CD4-positive, alpha-beta T cell treated with Interleukin-4 for 1 hour (primary cell): ENCODE measurements at regions not wholly inside any gene's neighbourhood (a gene's known extent, or its start where the extent isn't known, plus 50 kb on each side); places are given as distances from the start of the nearest gene placed in this dataset.
"Not testable (repeated sequence)": the region's sequence is repeated elsewhere in the genome, so short reads cannot be mapped to it uniquely, and the experiment has no call there.

Source experiments
- DNase-seq, 2 donors: peaks; one replicate each; pipeline ENCODE4 v3.0.0-alpha.2; 2020 to 2022

GRCh38 chr12:72869024-72869423 lies 596.9 kb downstream of the TRHDE start:
- no peak for DNase-seq

GRCh38 chr12:72872238-72872887 lies 600.2 kb downstream of the TRHDE start:
- no peak for DNase-seq

GRCh38 chr12:72872996-72873395 lies 600.8 kb downstream of the TRHDE start:
- no peak for DNase-seq

- DNase-seq: no peak
Measured at GRCh38 chr12:72876092-72876491, 603.9 kb downstream of the TRHDE start.

GRCh38 chr12:72888693-72889092 lies 616.5 kb downstream of the TRHDE start:
- DNase-seq: no peak

GRCh38 chr12:72889791-72890190 lies 617.6 kb downstream of the TRHDE start:
- DNase-seq: no peak

GRCh38 chr12:72901685-72902084 lies 629.5 kb downstream of the TRHDE start:
- no peak for DNase-seq

- no peak for DNase-seq
Measured at GRCh38 chr12:72925716-72926115, 653.5 kb downstream of the TRHDE start.

- not testable (repeated sequence) for DNase-seq
Measured at GRCh38 chr12:72931838-72932237, 659.7 kb downstream of the TRHDE start.

GRCh38 chr12:72937486-72937885 lies 665.3 kb downstream of the TRHDE start:
- no peak for DNase-seq

GRCh38 chr12:72957454-72957853 lies 685.3 kb downstream of the TRHDE start:
- no peak for DNase-seq

- DNase-seq: no peak
Measured at GRCh38 chr12:72966684-72967083, 694.5 kb downstream of the TRHDE start.

GRCh38 chr12:72974954-72975555 lies 702.9 kb downstream of the TRHDE start:
- no peak for DNase-seq

GRCh38 chr12:72978999-72979398 lies 706.8 kb downstream of the TRHDE start:
- DNase-seq: no peak

- no peak for DNase-seq
Measured at GRCh38 chr12:72982356-72982755, 710.2 kb downstream of the TRHDE start.

- DNase-seq: no peak
Measured at GRCh38 chr12:72986963-72987362, 714.8 kb downstream of the TRHDE start.

GRCh38 chr12:72989458-72989947 lies 717.3 kb downstream of the TRHDE start:
- no peak for DNase-seq

GRCh38 chr12:72995029-72995428 lies 722.9 kb downstream of the TRHDE start:
- not testable (repeated sequence) for DNase-seq

GRCh38 chr12:72995616-72996015 lies 723.4 kb downstream of the TRHDE start:
- no peak for DNase-seq

GRCh38 chr12:73001806-73002205 lies 729.6 kb downstream of the TRHDE start:
- not testable (repeated sequence) for DNase-seq

- not testable (repeated sequence) for DNase-seq
Measured at GRCh38 chr12:73002504-73002903, 730.3 kb downstream of the TRHDE start.

- DNase-seq: not testable (repeated sequence)
Measured at GRCh38 chr12:73009138-73009834, 737.1 kb downstream of the TRHDE start.

- no peak for DNase-seq
Measured at GRCh38 chr12:73017981-73018380, 745.8 kb downstream of the TRHDE start.

GRCh38 chr12:73053893-73054292 lies 781.7 kb downstream of the TRHDE start:
- DNase-seq: no peak
